ENCODE measurements at regions not wholly inside any gene's neighbourhood (a gene's known extent, or its start where the extent isn't known, plus 50 kb on each side); places are given as distances from the start of the nearest gene placed in this dataset.

GRCh38 chr10:111785921-111786320 is 397.6 kb downstream of the GPAM start:
- Mint-ChIP-seq H3K27ac (no peak overlapping the region), H3K9me3 (peaks cover 3% of the 10 kb centered on the region), H3K36me3 (no peaks in the 10 kb centered on the region), H3K4me1 (no peaks in the 10 kb centered on the region), H3K4me3 (no peak overlapping the region)
- ATAC-seq, result no peak
- no peak for DNase-seq (ENCODE audit: low spot score in 2 of 2)

GRCh38 chr10:111789821-111790220 is 393.7 kb downstream of the GPAM start:
- Mint-ChIP-seq H3K4me3 (no peak overlapping the region), H3K9me3 (peaks cover under 1% of the 10 kb centered on the region), H3K27ac (no peak overlapping the region), H3K4me1 (no peaks in the 10 kb centered on the region), H3K36me3 (no peaks in the 10 kb centered on the region)
- no peak for DNase-seq (ENCODE audit: low spot score in 2 of 2)
- no peak for ATAC-seq

- Mint-ChIP-seq H3K27ac (no peak overlapping the region), H3K9me3 (peaks cover 3% of the 10 kb centered on the region), H3K4me3 (no peak overlapping the region), H3K4me1 (no peaks in the 10 kb centered on the region), H3K36me3 (no peaks in the 10 kb centered on the region)
- no peak for DNase-seq (ENCODE audit: low spot score in 2 of 2)
- no peak for ATAC-seq
Measured at GRCh38 chr10:111801841-111802240, 381.7 kb downstream of the GPAM start.

GRCh38 chr10:111804781-111805180 is 378.8 kb downstream of the GPAM start:
- no peak overlapping the region for H3K4me3 Mint-ChIP-seq
- no peaks in the 10 kb centered on the region for H3K4me1 Mint-ChIP-seq
- DNase-seq (ENCODE audit: low spot score in 2 of 2) (no peak), ATAC-seq (no peak)
- H3K36me3 Mint-ChIP-seq, result no peaks in the 10 kb centered on the region
- no peak overlapping the region for H3K27ac Mint-ChIP-seq
- H3K9me3 Mint-ChIP-seq, result peaks cover 3% of the 10 kb centered on the region

- H3K4me3 Mint-ChIP-seq, result no peak overlapping the region
- no peak overlapping the region for H3K27ac Mint-ChIP-seq
- peaks cover 2% of the 10 kb centered on the region for H3K9me3 Mint-ChIP-seq
- H3K4me1 Mint-ChIP-seq, result no peaks in the 10 kb centered on the region
- DNase-seq (ENCODE audit: low spot score in 2 of 2), result no peak
- no peaks in the 10 kb centered on the region for H3K36me3 Mint-ChIP-seq
- no peak for ATAC-seq
Measured at GRCh38 chr10:111811517-111811916, 372.0 kb downstream of the GPAM start.

- Mint-ChIP-seq H3K4me1 (no peaks in the 10 kb centered on the region), H3K36me3 (no peaks in the 10 kb centered on the region), H3K27ac (no peak overlapping the region), H3K4me3 (no peak overlapping the region), H3K9me3 (no peaks in the 10 kb centered on the region)
- DNase-seq (ENCODE audit: low spot score in 2 of 2) (no peak), ATAC-seq (no peak)
Measured at GRCh38 chr10:111820471-111820870, 363.1 kb downstream of the GPAM start.

- Mint-ChIP-seq H3K27ac (no peak overlapping the region), H3K9me3 (no peaks in the 10 kb centered on the region), H3K4me3 (no peak overlapping the region), H3K4me1 (no peaks in the 10 kb centered on the region), H3K36me3 (no peaks in the 10 kb centered on the region)
- DNase-seq (ENCODE audit: low spot score in 2 of 2) (no peak), ATAC-seq (no peak)
Measured at GRCh38 chr10:111821871-111822270, 361.7 kb downstream of the GPAM start.

GRCh38 chr10:111822661-111823060 is 360.9 kb downstream of the GPAM start:
- Mint-ChIP-seq H3K4me1 (no peaks in the 10 kb centered on the region), H3K27ac (no peak overlapping the region), H3K36me3 (no peaks in the 10 kb centered on the region), H3K9me3 (no peaks in the 10 kb centered on the region), H3K4me3 (no peak overlapping the region)
- DNase-seq (ENCODE audit: low spot score in 2 of 2) (no peak), ATAC-seq (no peak)

DNA sequence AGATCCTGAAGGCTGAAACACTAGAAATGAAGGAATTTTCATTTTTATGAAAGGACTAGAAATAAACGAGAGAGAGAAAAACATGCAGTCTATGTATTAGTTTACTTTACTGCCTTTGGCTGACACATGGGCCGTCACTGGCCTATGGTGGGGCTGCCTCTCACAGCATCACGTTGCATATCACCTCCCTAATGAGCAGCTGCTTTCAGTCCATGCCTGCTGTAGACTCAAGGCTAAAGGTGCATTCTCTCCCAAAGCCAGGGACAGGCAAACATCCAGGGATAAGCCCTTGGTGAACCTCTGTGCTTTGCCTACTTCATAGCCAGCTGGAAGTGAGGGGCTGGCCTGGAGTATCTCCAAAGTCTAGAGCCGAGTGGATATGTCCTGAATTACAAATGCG is 359.4 kb downstream of the GPAM start:
- DNase-seq (ENCODE audit: low spot score in 2 of 2) (no peak), ATAC-seq (no peak)
- H3K4me1 Mint-ChIP-seq, result no peaks in the 10 kb centered on the region
- H3K9me3 Mint-ChIP-seq, result no peaks in the 10 kb centered on the region
- no peaks in the 10 kb centered on the region for H3K36me3 Mint-ChIP-seq
- H3K4me3 Mint-ChIP-seq, result no peak overlapping the region
- no peak overlapping the region for H3K27ac Mint-ChIP-seq

GRCh38 chr10:111830359-111830758 is 353.2 kb downstream of the GPAM start:
- no peak for DNase-seq (ENCODE audit: low spot score in 2 of 2)
- ATAC-seq, result no peak
- Mint-ChIP-seq H3K4me3 (no peak overlapping the region), H3K36me3 (no peaks in the 10 kb centered on the region), H3K27ac (no peak overlapping the region), H3K4me1 (no peaks in the 10 kb centered on the region), H3K9me3 (peaks cover 3% of the 10 kb centered on the region)

DNA sequence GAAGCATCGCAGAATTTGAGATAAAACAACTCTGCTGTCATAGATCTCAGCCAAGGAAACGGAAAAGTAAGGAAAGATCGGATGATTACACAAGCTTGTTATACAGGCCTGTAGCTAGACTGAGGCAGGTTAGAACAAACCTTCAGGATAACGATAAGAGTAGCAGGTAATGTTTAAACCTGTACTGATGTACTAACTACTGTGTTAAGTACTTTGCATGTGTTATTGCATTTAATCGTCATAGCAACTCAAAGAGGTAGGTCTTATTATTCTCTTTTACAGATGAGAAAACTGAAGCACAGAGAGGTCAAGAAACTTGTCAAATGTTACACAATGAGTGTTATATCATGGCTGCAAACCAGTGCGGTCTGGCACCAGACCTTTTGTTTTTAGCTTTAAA is 352.5 kb downstream of the GPAM start:
- Mint-ChIP-seq H3K9me3 (peaks cover 3% of the 10 kb centered on the region), H3K36me3 (no peaks in the 10 kb centered on the region), H3K4me3 (no peak overlapping the region), H3K4me1 (no peaks in the 10 kb centered on the region), H3K27ac (no peak overlapping the region)
- no peak for DNase-seq (ENCODE audit: low spot score in 2 of 2)
- ATAC-seq, result no peak

GRCh38 chr10:111833251-111833650 is 350.3 kb downstream of the GPAM start:
- Mint-ChIP-seq H3K9me3 (peaks cover 3% of the 10 kb centered on the region), H3K4me3 (no peak overlapping the region), H3K4me1 (no peaks in the 10 kb centered on the region), H3K27ac (no peak overlapping the region), H3K36me3 (no peaks in the 10 kb centered on the region)
- no peak for DNase-seq (ENCODE audit: low spot score in 2 of 2)
- no peak for ATAC-seq

- DNase-seq (ENCODE audit: low spot score in 2 of 2), result no peak
- Mint-ChIP-seq H3K4me1 (no peaks in the 10 kb centered on the region), H3K36me3 (no peaks in the 10 kb centered on the region), H3K27ac (no peak overlapping the region), H3K4me3 (no peak overlapping the region), H3K9me3 (peaks cover 3% of the 10 kb centered on the region)
- ATAC-seq, result no peak
Measured at GRCh38 chr10:111835574-111835973, 348.0 kb downstream of the GPAM start.

- H3K4me3 Mint-ChIP-seq, result no peak overlapping the region
- ATAC-seq, result no peak
- H3K27ac Mint-ChIP-seq, result no peak overlapping the region
Measured at GRCh38 chr10:111836064-111836463, 347.5 kb downstream of the GPAM start.

DNA sequence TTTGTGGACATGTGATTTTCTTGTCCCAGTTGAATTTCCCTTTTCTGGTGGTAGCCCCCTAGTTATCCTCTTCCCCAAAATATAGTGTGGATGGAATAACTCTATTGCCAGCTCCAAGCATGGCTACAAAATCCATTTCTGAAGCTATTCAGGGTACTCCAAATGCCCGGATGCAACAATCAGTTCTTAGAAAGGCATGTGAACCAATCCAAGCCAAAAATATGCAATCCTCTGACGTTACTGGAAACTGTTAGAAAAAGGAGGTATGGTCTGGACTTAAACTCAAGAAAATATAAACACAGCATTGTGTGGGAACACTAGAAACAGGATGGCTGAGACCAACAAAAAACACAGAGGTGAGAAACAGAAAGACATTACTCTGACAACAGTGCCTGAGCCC is 347.0 kb downstream of the GPAM start:
- Mint-ChIP-seq H3K4me3 (no peak overlapping the region), H3K9me3 (no peaks in the 10 kb centered on the region), H3K27ac (no peak overlapping the region), H3K4me1 (no peaks in the 10 kb centered on the region), H3K36me3 (no peaks in the 10 kb centered on the region)
- no peak for DNase-seq (ENCODE audit: low spot score in 2 of 2)
- ATAC-seq, result no peak

More at GRCh38 chr10:111836064-111836463, 347.5 kb downstream of the GPAM start:
- no peaks in the 10 kb centered on the region for H3K36me3 Mint-ChIP-seq
- no peaks in the 10 kb centered on the region for H3K9me3 Mint-ChIP-seq
- H3K4me1 Mint-ChIP-seq, result no peaks in the 10 kb centered on the region
- DNase-seq (ENCODE audit: low spot score in 2 of 2), result no peak

DNA sequence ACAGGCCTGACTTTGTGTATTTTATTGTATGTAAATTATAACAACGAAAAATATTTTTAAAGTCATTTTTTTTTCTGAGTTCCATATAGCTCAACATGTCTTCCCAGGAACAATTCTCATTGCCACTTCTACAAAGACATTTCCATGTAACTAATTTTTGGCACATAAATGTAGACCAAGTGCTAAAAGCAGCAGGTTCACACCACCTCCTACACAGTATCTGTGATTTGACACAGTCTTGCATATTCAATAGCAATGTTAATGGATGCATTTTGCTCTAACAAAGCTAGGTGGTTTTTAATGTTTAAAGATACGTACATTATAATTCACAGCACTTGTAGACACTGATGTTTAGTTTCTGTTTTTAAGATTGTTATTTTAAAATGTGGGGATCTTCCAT is 346.5 kb downstream of the GPAM start:
- no peak overlapping the region for H3K4me3 Mint-ChIP-seq
- no peaks in the 10 kb centered on the region for H3K9me3 Mint-ChIP-seq
- DNase-seq (ENCODE audit: low spot score in 2 of 2), result no peak
- H3K27ac Mint-ChIP-seq, result no peak overlapping the region
- H3K4me1 Mint-ChIP-seq, result no peaks in the 10 kb centered on the region
- no peak for ATAC-seq
- no peaks in the 10 kb centered on the region for H3K36me3 Mint-ChIP-seq

DNA sequence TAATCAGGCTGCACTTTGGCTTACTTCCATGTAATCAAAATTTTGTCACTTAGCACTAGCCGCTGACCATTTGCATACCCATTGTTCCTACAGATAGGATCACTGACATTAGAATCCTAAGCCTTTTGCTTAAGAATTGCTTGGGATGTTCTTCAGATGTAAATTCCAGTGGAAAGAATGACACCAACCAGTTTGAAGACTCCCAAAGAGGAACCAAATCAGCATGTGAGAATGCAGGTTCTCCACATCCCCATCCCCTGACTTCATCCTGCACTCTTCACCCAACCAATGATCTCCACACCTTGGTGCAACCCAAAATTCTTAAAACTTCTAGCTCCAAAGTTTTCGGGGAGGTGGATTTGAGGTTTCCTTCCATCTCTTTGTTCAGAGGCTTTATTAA is 345.6 kb downstream of the GPAM start:
- Mint-ChIP-seq H3K36me3 (no peaks in the 10 kb centered on the region), H3K27ac (no peak overlapping the region), H3K9me3 (no peaks in the 10 kb centered on the region), H3K4me1 (no peaks in the 10 kb centered on the region), H3K4me3 (no peak overlapping the region)
- no peak for DNase-seq (ENCODE audit: low spot score in 2 of 2)
- ATAC-seq, result no peak
